ENCODE measurements at regions not wholly inside any gene's neighbourhood (a gene's known extent, or its start where the extent isn't known, plus 50 kb on each side); places are given as distances from the start of the nearest gene placed in this dataset.

DNA sequence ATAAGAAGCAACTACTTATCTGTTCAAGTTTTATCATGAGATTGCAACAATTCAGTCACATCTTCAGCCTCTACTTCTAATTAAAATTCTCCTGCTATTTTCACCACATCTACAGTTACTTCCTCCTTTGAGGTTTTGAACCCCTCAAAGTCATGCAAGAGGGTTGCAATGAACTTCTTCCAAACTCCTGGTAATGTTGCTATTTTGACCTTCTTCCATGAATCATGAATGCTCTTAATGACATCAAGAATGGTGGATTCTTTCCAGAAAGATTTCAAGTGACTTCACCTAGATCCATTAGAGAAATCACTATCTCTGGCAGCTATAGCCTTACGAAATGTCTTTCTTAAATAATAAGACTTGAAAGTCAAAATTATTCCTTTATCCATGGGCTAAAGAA, 1052.8 kb upstream of the NRXN1 start:
- FAIRE-seq (no peak), DNase-seq (ENCODE audit: insufficient read length, low spot score) (no peak)
- TF ChIP-seq POU2F2 (IDR thresholded peaks at IDR 0.05; ENCODE audit: low read depth, low read length) (no peak), POLR2AphosphoS5 (IDR thresholded peaks at IDR 0.05; ENCODE audit: low read depth, low read length) (no peak), SPI1 (IDR thresholded peaks at IDR 0.05; ENCODE audit: low read depth, low read length) (no peak), TAF1 (IDR thresholded peaks at IDR 0.05; ENCODE audit: low read depth, low read length) (no peak)

DNA sequence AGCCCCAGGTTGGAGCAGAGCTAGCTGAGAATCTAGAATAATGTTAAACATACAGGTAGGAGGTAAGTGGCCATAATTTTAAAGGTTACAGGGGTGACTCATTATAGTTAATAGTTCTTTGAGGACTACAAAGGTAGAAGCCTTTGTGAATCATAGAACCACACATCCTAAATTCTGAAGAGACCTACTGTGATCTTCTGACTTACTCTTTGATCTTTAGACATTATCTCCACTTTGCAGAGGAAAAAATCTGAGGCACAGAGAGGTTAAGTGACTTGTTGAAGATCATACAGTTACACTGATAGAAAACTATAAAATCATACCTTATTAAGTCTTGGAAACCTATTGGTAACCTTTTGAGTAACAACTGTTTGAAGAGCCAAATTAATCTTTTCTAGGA, 1051.3 kb upstream of the NRXN1 start:
- no peak for DNase-seq (ENCODE audit: insufficient read length, low spot score)
- TF ChIP-seq SPI1 (IDR thresholded peaks at IDR 0.05; ENCODE audit: low read depth, low read length) (no peak), TAF1 (IDR thresholded peaks at IDR 0.05; ENCODE audit: low read depth, low read length) (no peak), POLR2A (IDR thresholded peaks at IDR 0.05; ENCODE audit: low read depth, low read length) (no peak), PAX5 (IDR thresholded peaks at IDR 0.05; ENCODE audit: insufficient read depth, low read length, severe bottlenecking) (no peak), POLR2AphosphoS5 (IDR thresholded peaks at IDR 0.05; ENCODE audit: low read depth, low read length) (no peak), POU2F2 (IDR thresholded peaks at IDR 0.05; ENCODE audit: low read depth, low read length) (no peak)
- no peak for FAIRE-seq

- FAIRE-seq (no peak), DNase-seq (ENCODE audit: insufficient read length, low spot score) (no peak)
- TF ChIP-seq POLR2A (IDR thresholded peaks at IDR 0.05; ENCODE audit: low read depth, low read length) (no peak), TAF1 (IDR thresholded peaks at IDR 0.05; ENCODE audit: low read depth, low read length) (no peak), POU2F2 (IDR thresholded peaks at IDR 0.05; ENCODE audit: low read depth, low read length) (no peak), POLR2AphosphoS5 (IDR thresholded peaks at IDR 0.05; ENCODE audit: low read depth, low read length) (no peak), PAX5 (IDR thresholded peaks at IDR 0.05; ENCODE audit: insufficient read depth, low read length, severe bottlenecking) (no peak), SPI1 (IDR thresholded peaks at IDR 0.05; ENCODE audit: low read depth, low read length) (no peak)
Observed at GRCh38 chr2:52082646-52083045, 1050.7 kb upstream of the NRXN1 start.

- TF ChIP-seq POLR2AphosphoS5 (IDR thresholded peaks at IDR 0.05; ENCODE audit: low read depth, low read length) (no peak), POU2F2 (IDR thresholded peaks at IDR 0.05; ENCODE audit: low read depth, low read length) (no peak), PAX5 (IDR thresholded peaks at IDR 0.05; ENCODE audit: insufficient read depth, low read length, severe bottlenecking) (no peak), SPI1 (IDR thresholded peaks at IDR 0.05; ENCODE audit: low read depth, low read length) (no peak), TAF1 (IDR thresholded peaks at IDR 0.05; ENCODE audit: low read depth, low read length) (no peak), POLR2A (IDR thresholded peaks at IDR 0.05; ENCODE audit: low read depth, low read length) (no peak)
- DNase-seq (ENCODE audit: insufficient read length, low spot score) (no peak), FAIRE-seq (no peak)
Observed at GRCh38 chr2:52079602-52080001, 1047.7 kb upstream of the NRXN1 start.

GRCh38 chr2:52077159-52077558, 1045.2 kb upstream of the NRXN1 start:
- TF ChIP-seq SPI1 (IDR thresholded peaks at IDR 0.05; ENCODE audit: low read depth, low read length) (no peak), POLR2AphosphoS5 (IDR thresholded peaks at IDR 0.05; ENCODE audit: low read depth, low read length) (no peak), TAF1 (IDR thresholded peaks at IDR 0.05; ENCODE audit: low read depth, low read length) (no peak), PAX5 (IDR thresholded peaks at IDR 0.05; ENCODE audit: insufficient read depth, low read length, severe bottlenecking) (no peak), POLR2A (IDR thresholded peaks at IDR 0.05; ENCODE audit: low read depth, low read length) (no peak)
- DNase-seq (ENCODE audit: insufficient read length, low spot score) (no peak), FAIRE-seq (no peak)

DNA sequence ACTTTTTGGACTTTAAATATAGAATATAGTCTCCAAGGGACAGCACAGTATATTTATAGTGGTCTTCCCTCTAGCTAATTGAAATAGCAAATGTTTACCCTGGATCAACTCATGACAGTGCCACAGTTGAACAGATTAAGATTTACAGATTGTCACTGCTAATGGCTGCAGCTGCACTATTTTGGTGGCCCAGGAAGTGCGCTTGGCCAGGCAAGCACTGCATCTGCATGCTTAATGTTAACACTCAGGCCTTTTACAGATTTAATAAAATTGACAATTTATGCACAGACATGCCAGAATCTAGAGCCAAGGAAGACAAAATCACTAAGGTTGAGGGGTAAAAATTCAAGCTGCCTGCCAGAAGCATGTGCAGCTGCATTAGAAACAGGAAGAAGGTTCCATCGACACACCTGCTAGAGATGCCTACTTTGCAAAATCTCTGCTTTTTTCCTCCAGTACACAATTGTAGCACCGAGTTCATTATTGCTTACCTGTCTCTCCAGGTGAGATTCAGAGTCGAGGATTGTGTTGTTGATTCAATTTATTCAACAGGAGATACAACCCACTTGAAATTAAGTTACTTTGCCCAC, 1042.3 kb upstream of the NRXN1 start:
- TF ChIP-seq PAX5 (IDR thresholded peaks at IDR 0.05; ENCODE audit: insufficient read depth, low read length, severe bottlenecking) = no peak
- TF ChIP-seq POU2F2 (IDR thresholded peaks at IDR 0.05; ENCODE audit: low read depth, low read length) = no peak
- DNase-seq (ENCODE audit: insufficient read length, low spot score) = no peak
- no peak for FAIRE-seq

GRCh38 chr2:52072949-52073348, 1041.0 kb upstream of the NRXN1 start:
- DNase-seq (ENCODE audit: insufficient read length, low spot score) = no peak

GRCh38 chr2:52070665-52071064, 1038.7 kb upstream of the NRXN1 start:
- TF ChIP-seq POLR2A (IDR thresholded peaks at IDR 0.05; ENCODE audit: low read depth, low read length) (no peak), TAF1 (IDR thresholded peaks at IDR 0.05; ENCODE audit: low read depth, low read length) (no peak), SPI1 (IDR thresholded peaks at IDR 0.05; ENCODE audit: low read depth, low read length) (no peak), POU2F2 (IDR thresholded peaks at IDR 0.05; ENCODE audit: low read depth, low read length) (no peak), PAX5 (IDR thresholded peaks at IDR 0.05; ENCODE audit: insufficient read depth, low read length, severe bottlenecking) (no peak), POLR2AphosphoS5 (IDR thresholded peaks at IDR 0.05; ENCODE audit: low read depth, low read length) (no peak)
- DNase-seq (ENCODE audit: insufficient read length, low spot score) = no peak
- FAIRE-seq = no peak

More at GRCh38 chr2:52072949-52073348, 1041.0 kb upstream of the NRXN1 start:
- TF ChIP-seq SPI1 (IDR thresholded peaks at IDR 0.05; ENCODE audit: low read depth, low read length) (no peak), TAF1 (IDR thresholded peaks at IDR 0.05; ENCODE audit: low read depth, low read length) (no peak), POLR2AphosphoS5 (IDR thresholded peaks at IDR 0.05; ENCODE audit: low read depth, low read length) (no peak), PAX5 (IDR thresholded peaks at IDR 0.05; ENCODE audit: insufficient read depth, low read length, severe bottlenecking) (no peak), POU2F2 (IDR thresholded peaks at IDR 0.05; ENCODE audit: low read depth, low read length) (no peak), POLR2A (IDR thresholded peaks at IDR 0.05; ENCODE audit: low read depth, low read length) (no peak)
- no peak for FAIRE-seq

GRCh38 chr2:52064234-52064633, 1032.3 kb upstream of the NRXN1 start:
- no peak for FAIRE-seq
- no peak for TF ChIP-seq POLR2A (IDR thresholded peaks at IDR 0.05; ENCODE audit: low read depth, low read length)
- no peak for DNase-seq (ENCODE audit: insufficient read length, low spot score)

- DNase-seq (ENCODE audit: insufficient read length, low spot score) (no peak), FAIRE-seq (no peak)
- no peak for TF ChIP-seq TAF1 (IDR thresholded peaks at IDR 0.05; ENCODE audit: low read depth, low read length)
- TF ChIP-seq POLR2AphosphoS5 (IDR thresholded peaks at IDR 0.05; ENCODE audit: low read depth, low read length) = no peak
- no peak for TF ChIP-seq POU2F2 (IDR thresholded peaks at IDR 0.05; ENCODE audit: low read depth, low read length)
- no peak for TF ChIP-seq SPI1 (IDR thresholded peaks at IDR 0.05; ENCODE audit: low read depth, low read length)
- TF ChIP-seq POLR2A (IDR thresholded peaks at IDR 0.05; ENCODE audit: low read depth, low read length) = no peak
- TF ChIP-seq PAX5 (IDR thresholded peaks at IDR 0.05; ENCODE audit: insufficient read depth, low read length, severe bottlenecking) = no peak
Observed at GRCh38 chr2:52054824-52055223, 1022.9 kb upstream of the NRXN1 start.

All from GM12891 (cell line).